ENCODE measurements at regions not wholly inside any gene's neighbourhood (a gene's known extent, or its start where the extent isn't known, plus 50 kb on each side); places are given as distances from the start of the nearest gene placed in this dataset.
A peak's percentile ranks its signal among the peaks of the same experiment; 100 is the strongest.
"Not testable (repeated sequence)": the region's sequence is repeated elsewhere in the genome, so short reads cannot be mapped to it uniquely, and the experiment has no call there.

DNA sequence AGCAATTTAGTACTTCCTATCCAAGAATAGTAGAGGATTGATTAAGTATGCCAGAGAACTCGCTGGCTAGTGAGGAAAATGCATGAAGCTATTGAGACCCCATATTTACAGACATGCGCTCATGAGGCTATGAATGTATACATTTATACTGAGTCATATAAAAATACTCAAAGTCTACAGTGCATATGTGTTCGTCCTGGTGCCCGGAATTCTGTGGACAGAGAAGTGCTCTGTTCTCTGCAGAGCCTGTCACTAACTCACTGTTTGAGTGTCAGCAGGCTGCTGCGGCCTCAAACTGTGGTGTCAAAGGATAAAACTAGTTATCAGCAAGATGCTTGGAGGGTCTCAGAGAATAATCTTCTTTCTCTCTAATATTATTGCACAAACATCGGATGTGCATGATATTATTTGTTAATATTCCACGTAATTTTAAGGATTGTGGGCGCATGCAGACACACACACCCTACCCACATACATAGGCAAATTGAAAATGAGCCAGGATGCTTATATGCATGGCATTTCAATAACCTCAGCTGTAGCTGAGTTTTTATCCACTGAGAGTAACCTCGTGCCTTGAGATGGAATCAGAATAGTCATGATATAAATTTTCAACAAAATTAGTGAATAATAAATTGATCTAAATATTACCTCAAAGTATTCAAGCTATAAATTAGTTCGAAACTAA is 50.0 kb upstream of the TSC22D2 start:
- DNase-seq (ENCODE audit: low spot score): no peak

GRCh38 chr3:150357140-150357539 is 51.0 kb upstream of the TSC22D2 start:
- DNase-seq (ENCODE audit: low spot score): no peak

- no peak for DNase-seq (ENCODE audit: low spot score)
These were observed 52.5 kb upstream of the TSC22D2 start for GRCh38 chr3:150355574-150355973.

DNA sequence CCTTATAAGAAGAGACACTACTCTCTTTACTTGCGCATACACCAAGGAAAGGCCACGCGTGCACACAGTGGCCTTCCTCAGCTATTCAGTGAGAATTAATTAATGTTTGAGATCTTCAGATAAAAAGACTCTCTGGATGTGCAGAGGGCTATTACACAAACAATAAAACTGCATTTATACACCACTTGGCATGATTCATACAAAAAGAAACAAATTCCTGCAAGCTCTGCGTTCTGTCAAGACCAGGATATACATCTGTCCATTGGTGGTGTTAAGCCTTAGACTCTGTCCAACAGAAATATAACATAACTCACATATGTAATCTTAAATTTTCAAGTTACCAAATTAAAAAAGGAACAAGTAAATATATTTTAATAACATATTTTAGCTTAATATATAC is 55.2 kb upstream of the TSC22D2 start:
- DNase-seq (ENCODE audit: low spot score): no peak

- no peak for DNase-seq (ENCODE audit: low spot score)
These were observed 56.7 kb upstream of the TSC22D2 start for GRCh38 chr3:150351398-150351797.

GRCh38 chr3:150349314-150350097 is 58.6 kb upstream of the TSC22D2 start:
- no peak for DNase-seq (ENCODE audit: low spot score)

- DNase-seq (ENCODE audit: low spot score): no peak
These were observed 59.6 kb upstream of the TSC22D2 start for GRCh38 chr3:150348500-150348899.

DNA sequence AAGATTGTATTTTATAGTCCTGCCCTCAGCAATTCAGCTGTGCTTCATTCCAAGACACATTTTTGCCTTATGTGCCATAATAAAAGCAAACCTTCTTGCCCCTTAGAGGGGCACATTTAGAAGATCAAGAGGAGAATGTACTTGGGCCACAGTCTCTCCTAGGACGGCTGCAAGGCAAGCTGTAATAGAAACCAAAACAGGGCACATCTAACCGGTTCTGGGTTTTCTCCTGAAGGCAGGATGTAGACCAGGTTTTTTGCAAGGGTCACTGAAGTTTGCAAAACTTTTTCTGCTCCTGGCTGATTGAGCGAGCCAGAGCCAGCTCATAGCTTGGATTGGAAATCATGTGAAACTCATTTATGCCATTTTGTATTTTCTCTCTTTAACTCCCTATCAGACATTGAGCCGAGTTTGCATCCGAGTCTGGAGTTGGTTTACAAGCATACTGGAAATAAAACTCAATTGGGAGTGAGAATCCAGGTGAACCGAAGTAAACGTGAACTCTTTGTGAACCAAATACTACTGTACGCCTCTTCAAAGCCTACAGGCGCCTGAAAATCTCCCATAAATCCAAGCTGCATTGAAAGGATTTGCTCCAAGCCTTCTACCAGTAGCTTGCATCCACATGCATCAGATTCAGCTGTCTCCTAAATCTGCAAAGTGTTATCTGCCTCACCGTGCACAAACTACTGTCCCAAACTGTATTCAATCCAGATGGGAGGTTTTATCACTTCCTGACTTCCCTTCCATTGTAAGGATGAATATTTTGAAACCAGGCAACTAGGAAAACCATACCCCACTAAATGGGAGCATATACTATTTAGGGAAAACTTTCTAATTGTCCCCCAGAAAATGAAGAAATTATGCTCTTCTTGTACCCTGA is 60.9 kb upstream of the TSC22D2 start:
- DNase-seq (ENCODE audit: low spot score): no peak

DNA sequence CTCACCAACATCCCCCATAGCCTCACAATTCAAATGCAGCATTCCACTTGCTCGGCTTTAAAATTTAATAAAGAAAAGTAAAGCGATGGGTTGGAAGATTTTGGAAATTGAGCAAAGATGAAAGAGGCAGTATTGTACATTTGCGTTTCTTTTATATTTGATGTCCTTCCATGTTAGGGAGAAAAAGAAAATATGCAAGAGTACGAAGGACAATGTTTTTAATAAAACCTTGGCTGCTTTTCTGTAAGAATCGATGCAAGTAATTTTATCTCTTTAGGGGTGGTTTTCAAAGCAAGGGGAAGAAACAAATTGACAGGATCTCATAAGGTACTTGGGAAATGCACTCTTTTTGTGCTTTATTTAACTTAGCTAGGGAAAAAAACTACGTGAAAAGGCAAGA is 61.8 kb upstream of the TSC22D2 start:
- no peak for DNase-seq (ENCODE audit: low spot score)

GRCh38 chr3:150345021-150345538 is 63.0 kb upstream of the TSC22D2 start:
- no peak for DNase-seq (ENCODE audit: low spot score)

- DNase-seq (ENCODE audit: low spot score): no peak
These were observed 63.9 kb upstream of the TSC22D2 start for GRCh38 chr3:150344079-150344759.

GRCh38 chr3:150342896-150343467 is 65.1 kb upstream of the TSC22D2 start:
- DNase-seq (ENCODE audit: low spot score): no peak

GRCh38 chr3:150341891-150342290 is 66.2 kb upstream of the TSC22D2 start:
- DNase-seq (ENCODE audit: low spot score): no peak

DNA sequence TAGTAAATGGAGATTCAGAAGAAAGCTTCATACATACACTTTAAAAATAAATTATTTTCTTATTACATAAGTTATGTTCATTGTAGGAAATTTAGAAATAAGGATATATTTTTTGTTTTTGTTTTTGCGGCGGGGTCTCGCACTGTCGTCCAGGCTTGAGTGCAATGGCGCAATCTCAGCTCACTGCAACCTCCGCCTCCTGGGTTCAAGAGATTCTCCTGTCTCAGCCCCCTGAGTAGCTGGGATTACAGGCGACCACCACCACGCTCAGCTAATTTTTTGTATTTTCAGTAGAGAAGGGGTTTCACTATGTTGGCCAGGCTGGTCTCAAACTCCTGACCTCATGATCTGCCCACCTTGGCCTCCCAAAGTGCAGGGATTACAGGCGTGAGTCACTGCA is 71.7 kb upstream of the TSC22D2 start:
- not testable (repeated sequence) for DNase-seq (ENCODE audit: low spot score)

DNA sequence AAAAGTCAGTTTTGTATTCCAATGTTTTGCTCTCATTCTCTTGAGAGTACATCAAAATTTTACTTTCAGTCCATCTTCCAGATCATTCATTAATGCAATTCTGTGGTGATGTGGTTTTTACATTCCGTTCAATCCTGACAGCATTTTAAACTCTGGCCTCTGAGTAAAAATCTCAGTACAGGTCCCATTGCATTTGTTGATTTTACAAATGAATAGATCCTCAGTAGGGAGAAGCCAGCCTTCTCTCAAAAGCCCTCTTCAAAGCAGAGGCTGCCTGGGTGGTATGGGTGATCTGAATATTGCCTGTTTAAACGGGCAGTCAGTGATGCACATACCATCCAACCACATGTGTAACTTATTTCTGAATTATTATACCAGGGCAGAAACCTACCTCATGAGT is 72.5 kb upstream of the TSC22D2 start:
- no peak for DNase-seq (ENCODE audit: low spot score)

DNA sequence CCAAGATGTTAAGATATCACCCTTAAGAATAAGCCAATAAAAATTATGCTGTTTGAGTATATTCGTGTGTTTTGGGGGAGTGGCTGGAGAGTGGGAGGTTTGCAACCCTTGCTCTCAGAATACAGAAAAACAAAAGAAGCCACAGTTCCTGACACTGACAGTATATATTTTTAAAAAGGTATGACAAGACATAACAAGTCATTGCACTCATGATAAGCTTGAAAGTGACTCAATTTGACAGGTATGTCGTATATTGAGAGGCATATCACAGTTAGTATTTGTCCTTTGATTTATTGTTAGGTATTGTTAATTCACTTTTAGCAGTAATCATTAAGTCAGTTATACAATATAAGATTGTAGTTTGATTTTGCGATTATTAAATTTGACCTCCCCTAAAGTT is 73.1 kb upstream of the TSC22D2 start:
- DNase-seq (ENCODE audit: low spot score): no peak

- DNase-seq (ENCODE audit: low spot score): no peak
These were observed 74.6 kb upstream of the TSC22D2 start for GRCh38 chr3:150333477-150333876.

GRCh38 chr3:150331978-150332568 is 76.0 kb upstream of the TSC22D2 start:
- DNase-seq (ENCODE audit: low spot score): no peak

DNA sequence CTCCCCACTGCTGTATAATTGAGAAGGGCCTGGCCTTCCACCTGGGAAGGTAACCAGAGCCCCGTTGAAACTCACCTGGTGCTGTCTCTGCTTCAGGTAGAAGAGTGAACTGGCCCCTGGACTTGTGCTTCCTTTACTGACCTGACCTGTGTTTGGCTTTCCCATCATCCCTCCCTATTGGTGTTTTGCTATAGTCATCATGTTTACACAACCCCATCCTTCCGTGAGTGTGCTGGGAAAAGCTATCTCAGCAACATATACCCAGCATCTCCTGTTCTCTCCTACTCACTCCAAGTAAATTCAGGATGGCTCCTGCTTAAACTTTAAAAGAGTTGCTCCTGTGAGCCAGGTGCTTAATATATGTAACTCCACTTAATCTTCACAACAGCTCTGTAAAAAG is 77.2 kb upstream of the TSC22D2 start:
- DNase-seq (ENCODE audit: low spot score): no peak

GRCh38 chr3:150330174-150330573 is 77.9 kb upstream of the TSC22D2 start:
- DNase-seq (ENCODE audit: low spot score): no peak

GRCh38 chr3:150329408-150329807 is 78.7 kb upstream of the TSC22D2 start:
- DNase-seq (ENCODE audit: low spot score): peak; percentile 22

Measured in NAMALWA (cell line).